CD4-positive, alpha-beta T cell (primary cell): ENCODE measurements at regions not wholly inside any gene's neighbourhood (a gene's known extent, or its start where the extent isn't known, plus 50 kb on each side); places are given as distances from the start of the nearest gene placed in this dataset.

Experiments
- ATAC-seq: fragments of 200-7000 bp; cut with Tn5 transposase; one replicate; pipeline ENCODE4 v1.10.0; 2022; ENCODE audit warnings: mild to moderate bottlenecking; ENCODE audit not compliant: poor library complexity
- CTCF ChIA-PET: fragments of 350-600 bp; sonication (Branson Sonifier 250); formaldehyde crosslinking; loops from one replicate; lab custom pipeline; 2021; ENCODE audit warnings: antibody characterized with exemption, inconsistent platforms; lab: Charles Lee
- POLR2A ChIA-PET: fragments of 350-600 bp; sonication (Branson Sonifier 250); formaldehyde crosslinking; loops from one replicate; lab custom pipeline; 2021; ENCODE audit warnings: antibody characterized with exemption, inconsistent platforms; lab: Charles Lee
- DNase-seq, 14 experiments: peaks; one replicate each; pipeline ENCODE4 v3.0.0-alpha.2; 2013 to 2020; ENCODE audit warnings: mixed read lengths in 2 of 14
- H3K27ac ChIP-seq, 2 donors: one replicate each; pipeline versions ENCODE4 v1.5.1 to v1.7.0; 2013; ENCODE audit warnings: low read length in 2 of 2, low read depth in 1 of 2, mild to moderate bottlenecking in 1 of 2
- H3K27me3 ChIP-seq, 2 experiments: 1 replicate in 1 of 2; 2 replicates in 1 of 2; pipeline versions ENCODE4 v1.6.1 to v1.7.0; 2013; ENCODE audit warnings: low read length in 2 of 2, control low read depth in 1 of 2, mild to moderate bottlenecking in 1 of 2, moderate library complexity in 1 of 2; ENCODE audit not compliant: insufficient read depth in 2 of 2, control insufficient read depth in 1 of 2
- H3K36me3 ChIP-seq: one replicate; pipeline ENCODE4 v1.6.1; 2013; ENCODE audit warnings: low read length, control low read depth; ENCODE audit not compliant: insufficient read depth
- H3K4me1 ChIP-seq: one replicate; pipeline ENCODE4 v1.6.1; 2013; ENCODE audit warnings: low read length, control low read depth; ENCODE audit not compliant: insufficient read depth
- H3K4me3 ChIP-seq: one replicate; pipeline ENCODE4 v1.5.1; 2013; ENCODE audit warnings: mild to moderate bottlenecking, low read length, moderate library complexity
- H3K9me3 ChIP-seq, 2 experiments: 1 replicate in 1 of 2; 2 replicates in 1 of 2; pipeline versions ENCODE4 v1.6.1 to v1.7.0; 2013; ENCODE audit warnings: low read length in 2 of 2, mild to moderate bottlenecking in 2 of 2, control low read depth in 1 of 2, moderate library complexity in 1 of 2; ENCODE audit not compliant: control insufficient read depth in 1 of 2, insufficient read depth in 1 of 2
- H3K27ac Mint-ChIP-seq: one replicate; pipeline ENCODE4 v1.8.0; 2020; ENCODE audit warnings: mixed read lengths
- H3K27me3 Mint-ChIP-seq: one replicate; pipeline ENCODE4 v1.8.0; 2021; ENCODE audit warnings: mixed read lengths
- H3K36me3 Mint-ChIP-seq: one replicate; pipeline ENCODE4 v1.8.0; 2021; ENCODE audit warnings: low read depth, mixed read lengths
- H3K4me1 Mint-ChIP-seq: one replicate; pipeline ENCODE4 v1.8.0; 2021; ENCODE audit warnings: low read depth, mixed read lengths
- H3K4me3 Mint-ChIP-seq: one replicate; pipeline ENCODE4 v1.8.0; 2020; ENCODE audit warnings: mild to moderate bottlenecking, mixed read lengths
- H3K9me3 Mint-ChIP-seq: one replicate; pipeline ENCODE4 v1.8.0; 2020; ENCODE audit warnings: mixed read lengths
- intact Hi-C, 2 experiments: fragments of 100-400 bp; cut with DNase I in 1 of 2; cut with micrococcal nuclease in 1 of 2; formaldehyde crosslinking; loops; one replicate each; pipeline versions ENCODE4 v1.15.1 to v1.9.0; 2023 to 2025; cut with DNase I, micrococcal nuclease
- TF ChIP-seq, protein P1 (sequence below): fragments of 200-600 bp; IDR thresholded peaks from one replicate; pipeline ENCODE4 v1.8.0; 2022; ENCODE audit warnings: antibody characterized with exemption, mild to moderate bottlenecking

DNA sequence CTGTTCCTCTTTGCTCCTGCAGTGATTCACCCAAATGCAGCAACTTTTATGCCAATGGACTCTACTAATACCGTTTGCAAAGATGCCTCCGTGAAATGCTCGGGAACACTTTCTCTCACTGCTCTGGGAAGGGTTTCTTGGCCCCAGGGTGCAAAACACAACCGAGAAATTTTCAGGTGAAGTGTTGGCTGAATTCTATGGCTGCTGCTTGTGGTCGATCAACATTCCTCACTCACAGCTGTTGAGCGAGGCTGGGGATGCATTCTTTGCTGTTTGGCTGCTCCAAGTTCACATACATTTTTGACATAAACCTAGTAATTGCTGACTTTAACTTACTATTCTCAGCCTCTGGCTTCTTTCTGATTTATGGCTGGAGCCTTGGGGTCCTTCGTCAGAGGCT lies 342.0 kb upstream of the CHD6 start:
- ATAC-seq (no peak), DNase-seq (no peak)
- H3K27ac Mint-ChIP-seq, result no peak overlapping the region
- H3K27me3 Mint-ChIP-seq, result peaks cover 8% of the 10 kb centered on the region
- no peaks in the 10 kb centered on the region for H3K9me3 ChIP-seq
- H3K9me3 Mint-ChIP-seq, result no peaks in the 10 kb centered on the region
- ChIA-PET POLR2A (no interaction called here), CTCF (no interaction called here)
- intact Hi-C loops, result no loop called here
- H3K36me3 Mint-ChIP-seq, result no peaks in the 10 kb centered on the region
- H3K4me3 ChIP-seq, result no peak overlapping the region
- no peaks in the 10 kb centered on the region for H3K4me1 ChIP-seq
- TF ChIP-seq, protein P1, sequence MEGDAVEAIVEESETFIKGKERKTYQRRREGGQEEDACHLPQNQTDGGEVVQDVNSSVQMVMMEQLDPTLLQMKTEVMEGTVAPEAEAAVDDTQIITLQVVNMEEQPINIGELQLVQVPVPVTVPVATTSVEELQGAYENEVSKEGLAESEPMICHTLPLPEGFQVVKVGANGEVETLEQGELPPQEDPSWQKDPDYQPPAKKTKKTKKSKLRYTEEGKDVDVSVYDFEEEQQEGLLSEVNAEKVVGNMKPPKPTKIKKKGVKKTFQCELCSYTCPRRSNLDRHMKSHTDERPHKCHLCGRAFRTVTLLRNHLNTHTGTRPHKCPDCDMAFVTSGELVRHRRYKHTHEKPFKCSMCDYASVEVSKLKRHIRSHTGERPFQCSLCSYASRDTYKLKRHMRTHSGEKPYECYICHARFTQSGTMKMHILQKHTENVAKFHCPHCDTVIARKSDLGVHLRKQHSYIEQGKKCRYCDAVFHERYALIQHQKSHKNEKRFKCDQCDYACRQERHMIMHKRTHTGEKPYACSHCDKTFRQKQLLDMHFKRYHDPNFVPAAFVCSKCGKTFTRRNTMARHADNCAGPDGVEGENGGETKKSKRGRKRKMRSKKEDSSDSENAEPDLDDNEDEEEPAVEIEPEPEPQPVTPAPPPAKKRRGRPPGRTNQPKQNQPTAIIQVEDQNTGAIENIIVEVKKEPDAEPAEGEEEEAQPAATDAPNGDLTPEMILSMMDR, result no peak
- H3K4me3 Mint-ChIP-seq, result no peak overlapping the region
- H3K27me3 ChIP-seq, result no peaks in the 10 kb centered on the region
- H3K27ac ChIP-seq, result no peak overlapping the region
- H3K4me1 Mint-ChIP-seq, result no peaks in the 10 kb centered on the region
- no peaks in the 10 kb centered on the region for H3K36me3 ChIP-seq

DNA sequence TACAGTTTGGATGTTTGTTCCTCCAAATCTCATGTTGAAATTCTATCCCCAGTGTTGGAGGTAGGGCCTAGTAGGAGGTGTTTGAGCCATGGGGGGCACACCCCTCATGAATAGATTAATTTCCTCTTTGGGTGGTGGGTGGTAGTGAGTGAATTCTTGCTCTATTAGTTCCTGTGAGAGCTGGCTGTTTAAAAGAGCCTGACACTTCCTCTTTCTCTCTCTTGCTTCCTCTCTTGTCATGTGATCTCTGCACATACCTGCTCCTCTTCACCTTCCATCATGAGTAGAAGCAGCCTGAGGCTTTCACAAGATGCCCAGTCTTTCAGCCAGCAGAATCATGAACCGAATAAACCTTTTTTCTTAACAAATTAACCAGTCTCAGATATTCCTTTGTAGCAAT lies 340.2 kb upstream of the CHD6 start:
- ChIA-PET CTCF (no interaction called here), POLR2A (no interaction called here)
- no peaks in the 10 kb centered on the region for H3K36me3 ChIP-seq
- intact Hi-C loops, result no loop called here
- no peaks in the 10 kb centered on the region for H3K27me3 ChIP-seq
- H3K4me3 ChIP-seq, result no peak overlapping the region
- Mint-ChIP-seq H3K4me1 (no peaks in the 10 kb centered on the region), H3K9me3 (no peaks in the 10 kb centered on the region), H3K27ac (no peak overlapping the region), H3K4me3 (no peak overlapping the region), H3K27me3 (peaks cover 15% of the 10 kb centered on the region), H3K36me3 (no peaks in the 10 kb centered on the region)
- TF ChIP-seq, protein P1, result no peak
- H3K27ac ChIP-seq, result no peak overlapping the region
- no peaks in the 10 kb centered on the region for H3K4me1 ChIP-seq
- no peaks in the 10 kb centered on the region for H3K9me3 ChIP-seq
- DNase-seq, result no peak
- ATAC-seq, result no peak

DNA sequence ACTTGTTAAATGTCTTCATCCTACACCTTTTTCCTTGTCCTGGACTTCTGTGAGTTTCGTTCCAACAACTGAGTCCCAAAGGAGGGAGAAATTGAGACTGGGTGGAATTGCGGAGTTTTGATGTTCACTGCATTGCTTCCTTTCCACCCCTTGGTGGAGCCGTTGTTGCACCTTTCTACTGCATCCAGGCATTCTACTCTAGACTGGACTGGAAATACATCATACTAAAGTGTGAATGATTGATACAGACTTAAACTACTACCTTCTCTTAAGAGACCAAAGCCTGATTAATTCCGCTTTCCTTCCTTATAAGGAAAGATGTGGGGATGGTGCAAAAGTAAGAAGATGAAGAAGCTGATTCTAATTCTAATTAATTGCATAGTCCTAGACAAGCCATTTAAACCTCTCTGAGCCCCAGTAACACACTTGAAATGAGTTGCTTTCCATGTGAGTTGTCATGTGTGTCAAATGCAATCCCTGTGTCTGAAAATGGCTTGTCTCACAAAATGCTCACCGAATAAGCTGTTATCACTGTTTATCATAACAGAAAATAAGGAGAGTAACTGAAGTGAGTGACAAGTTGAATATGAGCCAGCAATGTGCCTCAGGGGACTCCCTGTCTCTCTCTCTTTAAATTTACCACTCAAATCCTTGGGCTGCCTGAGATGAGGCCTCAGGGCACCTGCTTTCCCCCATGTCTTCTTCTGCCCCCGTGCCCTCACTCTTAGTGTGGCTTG lies 338.3 kb upstream of the CHD6 start:
- no peaks in the 10 kb centered on the region for H3K9me3 ChIP-seq
- TF ChIP-seq, protein P1, result no peak
- H3K4me3 Mint-ChIP-seq, result no peak overlapping the region
- H3K27ac Mint-ChIP-seq, result no peak overlapping the region
- intact Hi-C loops, result no loop called here
- H3K9me3 Mint-ChIP-seq, result no peaks in the 10 kb centered on the region
- H3K4me1 ChIP-seq, result no peaks in the 10 kb centered on the region
- CTCF ChIA-PET, result no interaction called here
- H3K4me1 Mint-ChIP-seq, result no peaks in the 10 kb centered on the region
- H3K27me3 Mint-ChIP-seq, result peaks cover 17% of the 10 kb centered on the region
- POLR2A ChIA-PET, result no interaction called here
- no peaks in the 10 kb centered on the region for H3K27me3 ChIP-seq
- H3K27ac ChIP-seq, result no peak overlapping the region
- H3K36me3 Mint-ChIP-seq, result no peaks in the 10 kb centered on the region
- no peak overlapping the region for H3K4me3 ChIP-seq
- ATAC-seq (no peak), DNase-seq (no peak)
- no peaks in the 10 kb centered on the region for H3K36me3 ChIP-seq
